ENCODE measurements at regions not wholly inside any gene's neighbourhood (a gene's known extent, or its start where the extent isn't known, plus 50 kb on each side); places are given as distances from the start of the nearest gene placed in this dataset.
A peak's percentile ranks its signal among the peaks of the same experiment; 100 is the strongest.

GRCh38 chr6:44500074-44500473, 112.6 kb downstream of the CDC5L start:
- DNase-seq = no peak

- no peak for DNase-seq
Observed at GRCh38 chr6:44503471-44503870, 116.0 kb downstream of the CDC5L start.

GRCh38 chr6:44504301-44504791, 116.8 kb downstream of the CDC5L start:
- no peak for DNase-seq

GRCh38 chr6:44505751-44506150, 118.2 kb downstream of the CDC5L start:
- DNase-seq = no peak

GRCh38 chr6:44507014-44507413, 119.5 kb downstream of the CDC5L start:
- no peak for DNase-seq

GRCh38 chr6:44508646-44509045, 121.1 kb downstream of the CDC5L start:
- no peak for DNase-seq

GRCh38 chr6:44511126-44511525, 123.6 kb downstream of the CDC5L start:
- no peak for DNase-seq

- DNase-seq = peak; percentile 74
Observed at GRCh38 chr6:44512868-44513741, 125.6 kb downstream of the CDC5L start.

GRCh38 chr6:44514085-44514484, 126.6 kb downstream of the CDC5L start:
- no peak for DNase-seq

- DNase-seq = no peak
Observed at GRCh38 chr6:44514576-44515193, 127.2 kb downstream of the CDC5L start.

GRCh38 chr6:44522871-44523270, 135.4 kb downstream of the CDC5L start:
- DNase-seq = no peak

- DNase-seq = no peak
Observed at GRCh38 chr6:44524476-44525227, 137.1 kb downstream of the CDC5L start.

- no peak for DNase-seq
Observed at GRCh38 chr6:44525761-44526351, 138.3 kb downstream of the CDC5L start.

GRCh38 chr6:44527181-44527580, 139.7 kb downstream of the CDC5L start:
- DNase-seq = no peak

GRCh38 chr6:44527583-44528369, 140.3 kb downstream of the CDC5L start:
- no peak for DNase-seq

- no peak for DNase-seq
Observed at GRCh38 chr6:44528370-44528644, 140.8 kb downstream of the CDC5L start.

GRCh38 chr6:44528716-44529115, 141.2 kb downstream of the CDC5L start:
- no peak for DNase-seq

GRCh38 chr6:44529146-44529905, 141.8 kb downstream of the CDC5L start:
- no peak for DNase-seq

- no peak for DNase-seq
Observed at GRCh38 chr6:44530209-44530909, 142.9 kb downstream of the CDC5L start.

- no peak for DNase-seq
Observed at GRCh38 chr6:44530910-44531234, 143.4 kb downstream of the CDC5L start.

GRCh38 chr6:44531442-44532015, 144.0 kb downstream of the CDC5L start:
- no peak for DNase-seq

Data from DMS79 (cell line).